ENCODE measurements at regions not wholly inside any gene's neighbourhood (a gene's known extent, or its start where the extent isn't known, plus 50 kb on each side); places are given as distances from the start of the nearest gene placed in this dataset.
"Not testable (repeated sequence)": the region's sequence is repeated elsewhere in the genome, so short reads cannot be mapped to it uniquely, and the experiment has no call there.

DNA sequence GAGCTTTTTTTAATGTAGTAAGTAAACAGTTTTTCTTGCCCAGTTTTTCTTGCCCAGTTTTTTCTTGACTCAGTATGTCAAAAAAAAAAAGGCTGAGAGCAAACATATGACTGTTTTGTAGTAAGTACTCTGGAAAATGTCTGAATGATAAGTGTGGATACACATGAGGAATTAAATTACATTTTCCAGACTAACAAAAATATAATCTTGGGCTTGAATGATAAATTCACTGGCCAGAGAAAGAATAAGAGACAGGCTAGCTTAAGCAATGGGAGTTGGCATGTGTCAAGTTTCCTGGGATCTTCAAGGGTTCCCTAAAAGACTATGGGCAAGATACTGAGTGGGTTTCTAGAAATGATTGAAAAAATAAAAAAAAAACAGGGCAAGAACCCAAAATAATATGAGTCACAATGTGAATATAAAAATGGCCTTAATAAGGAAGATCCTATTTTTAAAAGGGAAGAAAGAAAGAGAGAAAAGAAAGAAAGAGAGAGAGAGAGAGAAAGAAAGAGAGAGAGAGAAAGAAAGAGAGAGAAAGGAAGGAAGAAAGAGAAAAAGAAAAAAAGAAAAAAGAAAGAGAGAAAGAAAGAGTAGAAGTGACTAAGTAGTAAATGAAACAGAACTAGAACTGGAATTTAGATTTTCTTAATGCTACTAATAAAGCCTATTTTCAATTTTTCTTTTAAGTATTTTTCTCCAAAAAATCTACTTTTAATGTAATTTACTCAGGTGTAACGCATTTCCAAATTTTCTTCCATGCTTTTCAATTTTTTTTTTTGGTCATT lies 60.2 kb downstream of the TFPI2 start:
- DNase-seq: no peak

DNA sequence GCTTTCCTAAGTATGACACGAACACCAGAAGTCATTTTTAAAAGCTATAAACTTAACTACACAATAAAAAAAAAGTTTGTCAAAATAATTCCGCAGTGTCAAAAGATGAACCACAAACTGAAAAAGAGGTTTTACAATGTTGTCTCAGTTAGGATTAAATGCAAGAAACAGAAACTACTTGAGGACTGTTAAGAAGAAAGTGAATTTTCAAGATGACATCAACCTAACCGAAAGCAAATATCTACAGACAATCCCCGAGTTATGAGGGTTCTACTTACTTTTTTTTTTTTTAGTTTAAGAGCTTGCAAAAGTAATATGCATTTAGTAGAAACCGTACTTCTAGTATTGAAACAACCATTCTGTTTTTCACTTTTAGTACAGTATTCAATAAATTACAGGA lies 62.3 kb downstream of the TFPI2 start:
- DNase-seq: no peak

DNA sequence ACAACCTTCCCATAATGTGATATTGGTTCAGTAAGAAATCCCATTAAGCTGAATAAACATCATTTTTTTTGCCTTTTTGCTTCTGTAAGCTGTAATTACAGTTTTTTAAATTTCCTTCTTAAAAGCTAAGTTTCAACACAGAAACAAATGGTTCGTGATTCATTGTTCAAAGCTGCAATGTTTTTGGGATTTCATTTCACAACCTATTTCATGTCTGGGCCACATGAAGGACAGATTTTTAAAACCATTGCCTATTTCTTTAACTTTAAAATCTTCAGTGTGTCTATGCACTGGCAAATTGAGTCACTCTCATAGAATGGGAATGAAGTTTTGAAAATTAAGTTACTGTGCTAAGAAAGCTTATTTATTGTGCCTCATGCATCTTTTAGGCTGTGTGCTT lies 66.9 kb downstream of the TFPI2 start:
- no peak for DNase-seq

DNA sequence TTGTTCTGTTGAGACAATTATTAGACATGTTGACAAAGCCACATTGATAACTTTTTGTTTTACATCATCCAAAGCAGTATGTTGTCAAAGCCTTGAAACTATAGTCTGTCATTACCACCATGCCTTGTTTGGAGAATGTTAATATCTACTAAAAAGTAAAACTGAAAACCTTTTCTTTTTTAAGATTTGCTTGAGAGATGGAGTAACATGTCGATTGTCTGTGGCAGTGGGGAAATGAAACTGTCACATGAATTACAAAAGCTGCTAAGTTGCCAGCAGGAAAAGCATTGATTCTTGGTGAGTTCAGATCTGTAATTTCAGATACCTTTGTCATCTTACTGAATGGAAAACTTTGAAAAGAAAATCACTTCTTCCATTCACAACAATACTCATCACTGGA lies 69.1 kb downstream of the TFPI2 start:
- DNase-seq: no peak

DNA sequence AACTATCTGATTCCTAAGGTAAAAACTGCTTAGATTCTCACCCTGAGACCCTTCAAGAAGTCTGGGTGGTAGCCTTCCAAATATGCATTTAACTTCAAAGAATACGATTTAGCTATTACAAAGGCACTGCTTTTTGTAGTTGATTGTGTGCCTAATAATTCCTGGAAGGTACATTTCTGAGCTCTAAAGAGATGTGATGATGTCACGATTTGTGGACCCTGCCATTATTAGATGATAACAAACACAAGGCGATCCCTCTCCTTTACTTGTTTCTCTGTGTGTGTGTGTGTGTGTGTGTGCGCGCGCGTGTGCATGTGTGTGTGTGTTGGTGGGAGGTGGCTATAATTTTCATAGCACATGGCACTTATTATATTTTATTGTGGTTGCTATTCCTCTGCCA lies 70.9 kb downstream of the TFPI2 start:
- DNase-seq: no peak

DNA sequence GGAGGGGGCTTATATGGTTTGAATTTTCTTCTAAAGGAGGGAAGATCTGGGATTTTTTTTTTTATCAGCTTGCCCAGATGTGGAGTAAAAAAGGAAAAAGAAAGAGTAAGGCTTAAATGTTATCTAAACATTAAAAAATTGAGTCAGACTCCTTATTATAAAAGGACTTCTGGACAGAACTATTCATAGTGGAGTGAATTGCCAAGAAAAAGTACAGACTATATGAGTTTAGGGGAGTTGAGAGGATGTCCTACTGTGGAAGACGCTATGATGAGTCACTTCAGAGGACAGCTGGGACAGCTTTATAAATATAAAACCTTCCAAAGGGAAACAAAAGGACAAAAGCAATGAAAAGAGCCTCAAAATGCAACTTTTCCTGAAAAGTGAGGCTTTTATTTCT lies 73.0 kb downstream of the TFPI2 start:
- no peak for DNase-seq

DNA sequence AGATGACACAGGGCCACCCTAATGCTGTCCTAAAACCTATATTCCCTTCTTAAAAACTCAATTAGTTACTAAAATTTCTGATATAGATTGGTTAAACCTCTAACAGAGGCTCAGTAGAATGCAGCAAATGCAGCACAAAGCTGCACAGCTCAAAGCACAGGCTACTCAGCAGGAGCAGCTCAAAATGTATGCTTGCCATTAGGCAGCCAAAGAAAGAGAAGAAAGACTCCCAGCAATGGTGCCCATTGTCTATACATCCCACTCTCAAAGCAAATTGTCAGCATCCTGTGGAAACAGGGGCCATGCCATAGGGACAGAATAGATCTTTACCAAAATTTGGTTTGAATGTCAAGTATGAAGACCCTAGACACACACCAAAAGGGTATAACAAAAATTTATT lies 73.5 kb downstream of the TFPI2 start:
- DNase-seq: no peak

DNA sequence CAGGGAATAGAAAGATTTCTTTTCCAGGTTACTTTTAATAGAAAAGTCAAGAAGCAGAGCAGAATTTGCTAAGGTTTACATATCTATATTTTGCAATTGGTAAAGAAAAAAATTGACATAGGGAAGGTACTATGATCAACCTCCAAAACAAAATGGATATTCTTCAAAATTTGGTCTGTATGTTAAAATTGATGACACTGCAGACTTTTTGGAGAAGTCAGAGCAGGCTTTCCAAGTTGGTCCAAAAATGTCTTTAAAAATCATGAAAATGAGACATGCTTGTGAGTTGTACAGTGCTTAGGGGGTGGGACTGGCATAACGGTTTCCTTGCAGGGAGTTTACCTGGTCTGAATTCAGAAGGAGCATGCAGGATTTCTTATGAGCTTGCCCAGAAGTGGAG lies 77.0 kb downstream of the TFPI2 start:
- no peak for DNase-seq

DNA sequence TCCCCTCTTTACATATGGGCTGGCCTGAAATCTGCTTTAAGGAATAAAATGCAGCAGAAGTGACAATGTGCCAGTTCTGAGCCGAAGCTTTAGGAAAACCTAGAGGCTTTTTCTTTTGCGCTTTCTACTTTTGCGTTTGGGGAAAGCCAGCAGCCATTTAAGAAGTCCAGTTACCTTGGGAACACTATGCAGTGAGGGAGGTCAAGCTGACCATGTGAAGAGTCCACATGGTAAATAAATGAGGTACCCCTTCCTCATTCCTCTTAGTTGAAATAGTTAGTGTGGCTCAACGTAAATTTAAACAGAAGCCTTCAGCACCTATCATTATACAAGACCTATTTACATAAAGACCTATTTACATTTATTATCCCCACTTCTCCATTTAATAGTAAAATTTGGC lies 78.5 kb downstream of the TFPI2 start:
- no peak for DNase-seq

DNA sequence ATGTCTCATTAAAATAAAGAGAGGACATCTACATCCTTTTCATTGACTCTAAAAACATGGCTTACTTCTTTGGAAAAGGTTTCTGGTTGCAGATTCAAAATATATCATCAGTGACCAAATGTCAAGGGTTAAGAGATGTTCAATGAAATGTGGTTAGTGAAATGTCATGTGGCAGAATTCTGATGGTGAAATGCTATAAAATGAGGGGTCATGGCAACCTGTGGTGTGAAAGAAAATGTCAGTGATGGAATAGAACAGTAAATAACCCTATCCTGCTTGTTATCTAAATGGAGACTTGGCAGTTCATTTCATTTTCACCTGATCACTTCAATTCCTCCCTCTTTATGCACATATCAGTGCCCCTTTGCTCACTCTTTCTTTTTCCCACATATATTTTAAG lies 79.4 kb downstream of the TFPI2 start:
- DNase-seq: no peak

DNA sequence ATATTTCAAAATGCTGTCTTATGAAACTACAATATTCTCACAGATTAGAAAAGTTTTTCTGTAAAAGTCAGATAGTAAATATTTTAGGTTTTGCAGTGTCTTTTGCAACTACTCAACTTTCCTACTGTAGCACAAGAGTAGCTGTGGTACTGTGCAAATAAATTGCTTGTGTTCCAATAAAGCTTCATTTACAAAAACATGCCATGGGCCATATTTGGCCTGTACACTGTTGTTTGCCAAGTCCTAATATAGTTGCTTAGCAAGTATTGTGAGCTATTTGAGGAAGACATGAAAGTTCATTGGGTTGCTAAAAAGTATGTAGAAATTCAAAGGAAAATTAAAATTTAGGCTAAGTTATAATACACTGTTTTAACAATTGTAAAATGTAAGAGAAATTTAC lies 80.0 kb downstream of the TFPI2 start:
- DNase-seq: no peak

DNA sequence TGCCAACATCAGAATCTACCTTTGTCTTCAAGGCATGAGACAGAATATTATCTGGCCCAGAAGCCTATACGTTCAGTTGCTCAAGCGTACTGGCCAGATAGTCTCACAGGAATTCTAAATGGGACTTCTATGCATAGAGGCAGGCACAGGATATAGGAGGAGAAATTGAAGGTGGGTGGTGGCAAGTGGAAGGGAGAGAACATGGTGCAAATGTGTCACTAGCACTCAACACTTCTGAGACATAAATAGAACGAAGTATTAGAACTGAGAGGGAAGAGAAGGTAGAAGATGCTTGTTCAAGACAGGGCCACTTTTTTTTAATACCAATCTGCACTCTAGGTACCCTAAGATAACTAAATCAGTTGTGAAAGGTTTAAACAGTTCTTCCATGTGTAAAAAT lies 85.8 kb downstream of the TFPI2 start:
- DNase-seq: no peak

DNA sequence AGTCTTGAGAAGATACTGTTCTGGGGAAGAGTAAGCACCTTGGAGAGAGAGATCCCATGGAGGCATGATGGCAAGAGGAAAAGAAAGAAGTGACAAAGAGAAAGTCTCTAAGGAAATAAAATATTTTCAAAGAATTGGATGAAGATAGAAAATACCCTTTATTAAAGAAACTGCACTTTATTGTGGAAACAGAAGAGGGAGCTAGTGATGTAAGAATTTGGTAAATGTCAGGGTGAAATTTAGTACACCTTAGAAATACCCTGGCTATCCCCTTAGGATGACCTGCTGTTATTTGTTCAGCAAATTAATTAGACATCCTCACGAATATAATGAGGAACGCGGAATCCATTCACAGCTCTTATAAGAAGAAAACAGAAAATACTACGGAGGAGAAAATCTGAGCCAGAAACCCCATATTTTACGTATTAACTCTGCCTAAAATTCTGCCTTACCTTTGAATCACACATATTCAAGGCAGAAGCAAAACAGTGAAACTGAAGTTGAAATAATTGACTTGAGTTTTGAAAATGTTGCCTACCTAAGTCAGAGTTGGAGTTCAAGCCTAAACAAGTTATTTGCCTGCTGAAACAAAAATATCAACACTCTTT lies 90.7 kb downstream of the TFPI2 start:
- DNase-seq: no peak

DNA sequence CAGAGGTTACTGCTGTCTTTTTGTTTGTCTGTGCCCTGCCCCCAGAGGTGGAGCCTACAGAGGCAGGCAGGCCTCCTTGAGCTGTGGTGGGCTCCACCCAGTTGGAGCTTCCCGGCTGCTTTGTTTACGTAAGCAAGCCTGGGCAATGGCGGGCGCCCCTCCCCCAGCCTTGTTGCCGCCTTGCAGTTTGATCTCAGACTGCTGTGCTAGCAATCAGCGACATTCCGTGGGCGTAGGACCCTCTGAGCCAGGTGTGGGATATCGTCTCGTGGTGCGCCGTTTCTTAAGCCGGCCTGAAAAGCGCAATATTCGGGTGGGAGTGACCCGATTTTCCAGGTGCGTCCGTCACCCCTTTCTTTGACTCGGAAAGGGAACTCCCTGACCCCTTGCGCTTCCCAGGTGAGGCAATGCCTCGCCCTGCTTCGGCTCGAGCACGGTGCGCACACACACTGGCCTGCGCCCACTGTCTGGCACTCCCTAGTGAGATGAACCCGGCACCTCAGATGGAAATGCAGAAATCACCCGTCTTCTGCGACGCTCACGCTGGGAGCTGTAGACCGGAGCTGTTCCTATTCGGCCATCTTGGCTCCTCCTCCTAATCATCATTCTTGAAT lies 97.4 kb downstream of the TFPI2 start:
- not testable (repeated sequence) for DNase-seq

DNA sequence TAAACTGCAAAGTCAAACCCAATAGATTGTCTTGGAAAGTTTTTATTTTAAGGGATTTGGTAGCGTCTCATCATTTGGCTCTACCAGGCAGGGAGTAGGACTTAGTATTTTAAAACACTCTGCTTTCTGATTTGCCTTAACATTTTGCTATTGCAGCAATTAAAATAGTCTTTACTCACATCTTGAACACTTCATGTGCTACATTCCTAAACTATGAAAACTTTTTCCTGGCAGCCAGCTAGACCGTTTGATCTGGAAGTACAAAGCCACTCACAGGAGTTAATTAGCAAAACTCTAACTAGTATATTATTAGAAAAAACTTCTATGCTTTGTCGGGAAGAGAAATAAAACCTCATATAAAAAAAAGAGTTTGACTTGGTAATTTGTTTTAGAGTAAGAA lies 111.4 kb downstream of the TFPI2 start:
- DNase-seq: no peak

DNA sequence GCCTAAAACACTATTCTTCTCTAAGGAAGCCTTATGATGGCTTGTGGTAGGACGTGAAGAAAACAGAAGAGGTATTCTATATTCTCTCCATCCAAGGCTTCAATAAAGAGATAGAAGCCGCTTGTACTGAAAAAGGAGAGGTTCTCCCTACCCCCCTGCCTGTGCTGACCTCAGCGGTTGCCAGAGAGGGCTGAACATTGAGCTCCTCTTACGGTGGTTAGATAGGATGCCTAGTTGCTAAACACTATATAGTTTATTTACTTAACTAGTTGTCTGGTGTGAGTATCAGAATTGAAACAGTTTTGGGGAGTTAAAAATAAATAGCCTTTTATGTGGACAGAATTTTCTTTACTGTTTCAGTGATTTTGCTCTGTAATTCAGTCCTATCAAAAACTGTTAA lies 112.2 kb downstream of the TFPI2 start:
- DNase-seq: no peak

DNA sequence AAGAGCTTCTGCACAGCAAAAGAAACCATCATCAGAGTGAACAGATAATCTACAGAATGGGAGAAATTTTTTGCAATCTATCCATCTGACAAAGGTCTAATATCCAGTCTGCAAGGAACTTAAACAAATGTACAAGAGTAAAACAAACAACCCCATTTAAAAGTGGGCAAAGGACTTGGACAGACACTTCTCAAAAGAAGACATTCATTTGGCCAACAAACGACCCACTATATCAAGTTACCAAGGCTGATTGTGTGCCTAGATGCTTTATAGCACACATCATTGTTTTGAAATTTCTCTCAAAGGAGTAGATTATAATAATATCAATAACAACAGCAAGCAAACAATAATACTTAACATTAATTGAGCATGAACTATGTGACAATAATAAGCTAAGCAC lies 117.1 kb downstream of the TFPI2 start:
- no peak for DNase-seq

DNA sequence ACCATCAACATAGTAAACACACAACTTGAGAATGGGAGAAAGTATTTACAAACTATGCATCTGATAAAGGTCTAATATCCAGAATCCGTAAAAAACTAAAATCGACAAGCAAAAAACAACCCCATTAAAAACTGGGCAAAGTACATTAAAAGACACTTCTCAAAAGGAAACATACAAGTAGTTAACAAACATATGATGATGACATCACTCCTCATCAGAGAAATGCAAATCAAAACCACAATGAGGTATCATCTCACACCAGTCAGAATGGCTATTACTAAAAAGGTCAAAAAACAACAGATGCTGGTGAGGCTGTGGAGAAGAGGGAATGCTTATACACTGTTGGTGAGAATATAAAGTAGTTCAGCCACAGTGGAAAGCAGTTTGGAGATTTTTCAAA lies 125.1 kb downstream of the TFPI2 start:
- no peak for DNase-seq

DNA sequence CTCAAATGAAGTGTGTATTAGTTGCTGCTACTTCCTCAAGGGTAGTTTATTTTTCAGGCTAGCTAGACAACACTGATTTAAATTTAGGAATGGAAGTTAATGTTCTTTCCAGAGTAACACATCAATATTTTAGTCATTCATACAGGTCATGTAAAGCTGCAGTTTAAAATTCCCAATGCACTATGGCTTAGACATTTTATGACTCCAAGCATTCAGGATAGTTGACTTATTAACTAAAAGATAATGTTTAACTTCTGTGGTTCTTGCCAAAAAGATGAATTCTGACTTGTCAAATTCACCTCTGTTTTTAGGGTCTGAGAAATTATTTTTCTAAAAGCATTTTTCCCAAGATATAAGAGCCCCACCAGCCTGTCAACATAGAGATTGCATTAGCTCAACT lies 131.9 kb downstream of the TFPI2 start:
- no peak for DNase-seq

DNA sequence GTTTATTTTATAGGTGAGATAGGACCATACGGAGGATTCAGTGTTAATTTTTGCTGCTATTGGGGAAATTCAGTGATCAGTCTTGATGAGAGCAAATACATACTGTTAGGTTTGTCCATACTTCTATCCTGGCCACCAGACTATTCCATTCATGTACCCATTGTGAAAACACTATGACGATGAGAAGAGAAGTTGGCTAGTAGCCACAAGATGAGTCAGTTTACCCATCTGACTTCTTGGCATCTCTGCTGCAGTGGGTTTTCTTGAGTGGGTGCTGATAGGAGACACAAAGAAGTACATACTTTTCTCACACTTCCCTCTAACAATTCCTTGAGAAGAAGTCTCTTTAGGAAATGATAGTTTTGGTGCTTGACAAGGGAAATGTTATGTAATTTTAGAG lies 133.1 kb downstream of the TFPI2 start:
- DNase-seq: no peak

DNA sequence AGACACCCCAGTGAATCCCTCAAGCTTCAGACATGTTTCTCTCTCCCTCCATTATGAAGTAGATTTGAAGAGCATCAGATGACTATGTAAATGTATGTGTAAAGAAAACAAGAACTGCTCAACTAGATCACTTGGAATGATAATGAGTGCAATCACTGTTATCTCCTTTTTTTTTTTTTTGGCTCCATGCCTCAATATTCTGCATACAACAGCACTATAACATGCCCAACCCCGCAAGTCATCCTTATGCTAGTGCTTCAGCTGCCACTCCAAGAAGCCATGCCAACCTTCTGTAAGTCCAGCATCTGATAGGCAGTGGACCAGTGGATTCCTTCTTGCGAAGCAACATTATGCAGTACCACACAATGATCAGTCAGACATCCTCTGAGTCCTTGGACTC lies 133.7 kb downstream of the TFPI2 start:
- DNase-seq: no peak

DNA sequence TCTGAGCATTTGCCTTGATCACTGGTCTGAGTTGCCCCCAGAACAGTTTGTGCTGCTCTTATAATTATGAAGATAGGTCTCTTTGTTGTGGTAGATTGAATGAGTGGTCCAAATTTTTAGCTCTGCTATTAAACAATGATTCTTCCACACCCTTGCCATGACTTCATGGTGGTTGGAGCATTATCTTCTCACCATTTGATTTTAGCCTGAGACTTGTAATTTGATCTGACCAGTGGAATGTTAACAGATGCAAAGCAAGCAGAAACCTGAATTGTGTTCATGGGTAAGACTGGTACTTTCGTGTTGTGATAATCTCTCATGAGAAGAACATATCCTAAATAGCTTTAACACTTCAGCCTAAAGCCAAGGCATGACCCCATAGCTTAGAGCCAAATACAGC lies 139.1 kb downstream of the TFPI2 start:
- no peak for DNase-seq

DNA sequence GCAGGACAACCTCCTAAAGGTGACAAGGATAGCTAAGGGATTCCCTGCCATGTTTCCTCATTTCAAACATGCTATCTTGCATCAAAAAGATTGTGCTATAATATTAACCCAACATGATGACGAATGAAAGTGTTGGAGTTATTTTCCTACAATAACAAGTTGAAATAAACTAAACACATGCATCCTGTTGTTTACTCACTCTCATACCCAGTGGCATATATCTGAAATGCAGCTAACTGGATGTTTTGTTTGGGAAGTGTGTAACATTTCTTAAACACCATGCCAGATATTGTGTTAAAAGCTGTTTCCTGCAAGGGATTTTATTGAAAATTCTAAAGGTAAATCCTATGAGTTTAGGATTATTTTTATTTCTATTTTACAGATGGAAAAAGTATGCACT lies 139.6 kb downstream of the TFPI2 start:
- DNase-seq: no peak

DNA sequence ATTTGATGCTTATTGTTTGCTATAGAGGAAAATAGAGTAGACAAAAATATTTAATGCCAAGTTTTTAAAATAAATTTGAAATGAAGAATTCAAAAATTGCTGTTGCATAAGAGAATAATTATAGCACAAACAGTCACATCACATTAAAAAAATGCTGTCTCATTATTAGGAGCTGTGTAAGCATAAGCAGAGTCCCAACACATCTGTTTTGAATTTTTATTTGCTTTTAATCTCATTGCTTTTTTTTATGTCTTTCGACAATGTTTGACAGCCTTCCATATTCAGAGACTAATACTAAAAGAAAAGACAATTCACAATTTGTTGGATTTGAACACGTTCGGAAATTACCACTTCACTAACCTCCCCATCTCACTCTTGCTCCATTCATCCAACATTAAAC lies 143.5 kb downstream of the TFPI2 start:
- DNase-seq: no peak

DNA sequence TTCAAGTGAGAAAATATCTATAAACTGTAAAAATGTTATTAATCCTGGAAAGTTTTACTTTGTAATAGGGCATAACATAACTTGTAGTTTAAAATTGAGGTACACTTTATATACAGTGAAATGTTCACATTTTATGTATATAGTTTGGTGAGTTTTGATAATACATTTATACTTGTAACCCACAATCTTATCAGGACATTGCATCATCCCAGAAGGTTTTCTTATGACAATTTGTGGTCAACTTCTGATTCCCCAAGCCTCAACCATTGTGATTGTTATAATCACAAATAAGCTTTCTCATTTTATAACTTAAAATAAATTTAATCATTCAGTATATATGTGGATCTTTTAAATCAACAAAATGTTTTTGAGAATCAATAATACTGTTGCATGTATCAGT lies 151.1 kb downstream of the TFPI2 start:
- no peak for DNase-seq
